Activated naive CD8-positive, alpha-beta T cell treated with anti-CD3 and anti-CD28 coated beads, Interleukin-2, amount 10 ng/mL, durations not matched to agents 7 days and 5 days (primary cell): ENCODE measurements at regions not wholly inside any gene's neighbourhood (a gene's known extent, or its start where the extent isn't known, plus 50 kb on each side); places are given as distances from the start of the nearest gene placed in this dataset.
"Not testable (repeated sequence)": the region's sequence is repeated elsewhere in the genome, so short reads cannot be mapped to it uniquely, and the experiment has no call there.

ENCODE experiments used
- ATAC-seq: fragments of 150-1000 bp; cut with Tn5 transposase; one replicate; pipeline ENCODE4 v1.10.0; 2021; ENCODE audit warnings: low read depth, moderate library complexity
- POLR2A ChIA-PET: fragments of 350-600 bp; sonication (Branson Sonifier 250); formaldehyde crosslinking; loops from one replicate; lab custom pipeline; 2021; ENCODE audit warnings: antibody characterized with exemption; lab: Charles Lee
- DNase-seq: peaks from one replicate; pipeline ENCODE4 v3.0.0; 2021
- H3K27ac Mint-ChIP-seq: one replicate; pipeline ENCODE4 v1.8.0; 2022; ENCODE audit warnings: mild to moderate bottlenecking, mixed read lengths
- H3K27me3 Mint-ChIP-seq: one replicate; pipeline ENCODE4 v1.8.0; 2022; ENCODE audit warnings: mild to moderate bottlenecking, moderate library complexity, mixed read lengths
- H3K36me3 Mint-ChIP-seq: one replicate; pipeline ENCODE4 v1.8.0; 2021; ENCODE audit warnings: mild to moderate bottlenecking, mixed read lengths
- H3K4me1 Mint-ChIP-seq: one replicate; pipeline ENCODE4 v1.8.0; 2021; ENCODE audit warnings: mixed read lengths
- H3K4me3 Mint-ChIP-seq: one replicate; pipeline ENCODE4 v1.8.0; 2022; ENCODE audit warnings: mild to moderate bottlenecking, moderate library complexity, mixed read lengths
- H3K9me3 Mint-ChIP-seq: one replicate; pipeline ENCODE4 v1.8.0; 2021; ENCODE audit warnings: mixed read lengths

GRCh38 chr16:26816885-26817571, 249.7 kb upstream of the C16orf82 start:
- ATAC-seq (peak; percentile 36), DNase-seq (no peak)
- no peaks in the 10 kb centered on the region for H3K9me3 Mint-ChIP-seq
- no peaks in the 10 kb centered on the region for H3K36me3 Mint-ChIP-seq
- H3K4me3 Mint-ChIP-seq: no peak overlapping the region
- peak overlapping the region; percentile 32 for H3K27ac Mint-ChIP-seq
- H3K27me3 Mint-ChIP-seq: no peaks in the 10 kb centered on the region
- POLR2A ChIA-PET: no interaction called here
- peaks cover 2% of the 10 kb centered on the region for H3K4me1 Mint-ChIP-seq

GRCh38 chr16:26818393-26818792, 248.3 kb upstream of the C16orf82 start:
- Mint-ChIP-seq H3K27me3 (no peaks in the 10 kb centered on the region), H3K9me3 (no peaks in the 10 kb centered on the region), H3K4me1 (peaks cover 2% of the 10 kb centered on the region), H3K4me3 (no peak overlapping the region), H3K27ac (no peak overlapping the region), H3K36me3 (no peaks in the 10 kb centered on the region)
- ATAC-seq: no peak
- POLR2A ChIA-PET: no interaction called here
- DNase-seq: no peak

GRCh38 chr16:26824469-26824868, 242.3 kb upstream of the C16orf82 start:
- no peak for ATAC-seq
- POLR2A ChIA-PET: no interaction called here
- H3K9me3 Mint-ChIP-seq: no peaks in the 10 kb centered on the region
- no peaks in the 10 kb centered on the region for H3K36me3 Mint-ChIP-seq
- H3K4me3 Mint-ChIP-seq: no peak overlapping the region
- H3K27me3 Mint-ChIP-seq: peaks cover 2% of the 10 kb centered on the region
- DNase-seq: no peak
- H3K4me1 Mint-ChIP-seq: no peaks in the 10 kb centered on the region
- no peak overlapping the region for H3K27ac Mint-ChIP-seq

GRCh38 chr16:26826500-26826899, 240.2 kb upstream of the C16orf82 start:
- Mint-ChIP-seq H3K4me1 (no peaks in the 10 kb centered on the region), H3K4me3 (no peak overlapping the region), H3K27me3 (peaks cover 5% of the 10 kb centered on the region), H3K27ac (no peak overlapping the region), H3K36me3 (no peaks in the 10 kb centered on the region), H3K9me3 (no peaks in the 10 kb centered on the region)
- POLR2A ChIA-PET: no interaction called here
- DNase-seq (no peak), ATAC-seq (no peak)

- DNase-seq (no peak), ATAC-seq (no peak)
- no peaks in the 10 kb centered on the region for H3K9me3 Mint-ChIP-seq
- H3K4me1 Mint-ChIP-seq: no peaks in the 10 kb centered on the region
- no peak overlapping the region for H3K4me3 Mint-ChIP-seq
- no peaks in the 10 kb centered on the region for H3K36me3 Mint-ChIP-seq
- POLR2A ChIA-PET: no interaction called here
- peaks cover 6% of the 10 kb centered on the region for H3K27me3 Mint-ChIP-seq
- H3K27ac Mint-ChIP-seq: no peak overlapping the region
These were observed 239.3 kb upstream of the C16orf82 start for GRCh38 chr16:26827386-26827785.

- Mint-ChIP-seq H3K27me3 (peaks cover 16% of the 10 kb centered on the region), H3K4me3 (no peak overlapping the region), H3K9me3 (no peaks in the 10 kb centered on the region), H3K4me1 (no peaks in the 10 kb centered on the region), H3K27ac (no peak overlapping the region), H3K36me3 (no peaks in the 10 kb centered on the region)
- POLR2A ChIA-PET: no interaction called here
- no peak for DNase-seq
- no peak for ATAC-seq
These were observed 236.1 kb upstream of the C16orf82 start for GRCh38 chr16:26830428-26831127.

GRCh38 chr16:26836114-26836513, 230.6 kb upstream of the C16orf82 start:
- POLR2A ChIA-PET, H3K27ac Mint-ChIP-seq: not testable (repeated sequence)
- peaks cover 19% of the 10 kb centered on the region for H3K27me3 Mint-ChIP-seq

GRCh38 chr16:26838931-26839330, 227.8 kb upstream of the C16orf82 start:
- Mint-ChIP-seq H3K27ac (no peak overlapping the region), H3K4me3 (no peak overlapping the region), H3K4me1 (no peaks in the 10 kb centered on the region), H3K9me3 (no peaks in the 10 kb centered on the region), H3K27me3 (peaks cover 11% of the 10 kb centered on the region), H3K36me3 (no peaks in the 10 kb centered on the region)
- ATAC-seq: no peak
- no peak for DNase-seq
- POLR2A ChIA-PET: no interaction called here

More at GRCh38 chr16:26836114-26836513, 230.6 kb upstream of the C16orf82 start:
- H3K36me3 Mint-ChIP-seq, DNase-seq, H3K4me3 Mint-ChIP-seq, H3K9me3 Mint-ChIP-seq, ATAC-seq, H3K4me1 Mint-ChIP-seq: not testable (repeated sequence)

- no peak for ATAC-seq
These were observed 226.0 kb upstream of the C16orf82 start for GRCh38 chr16:26840691-26841090.

GRCh38 chr16:26856271-26856670, 210.5 kb upstream of the C16orf82 start:
- DNase-seq (no peak), ATAC-seq (no peak)
- no peak overlapping the region for H3K4me3 Mint-ChIP-seq
- no peaks in the 10 kb centered on the region for H3K4me1 Mint-ChIP-seq
- no peaks in the 10 kb centered on the region for H3K36me3 Mint-ChIP-seq
- POLR2A ChIA-PET: no interaction called here
- H3K27ac Mint-ChIP-seq: no peak overlapping the region
- H3K27me3 Mint-ChIP-seq: no peaks in the 10 kb centered on the region
- peaks cover 14% of the 10 kb centered on the region for H3K9me3 Mint-ChIP-seq

More at GRCh38 chr16:26840691-26841090, 226.0 kb upstream of the C16orf82 start:
- Mint-ChIP-seq H3K9me3 (no peaks in the 10 kb centered on the region), H3K4me1 (no peaks in the 10 kb centered on the region), H3K36me3 (no peaks in the 10 kb centered on the region), H3K27ac (no peak overlapping the region), H3K4me3 (no peak overlapping the region), H3K27me3 (peaks cover 10% of the 10 kb centered on the region)
- no peak for DNase-seq
- POLR2A ChIA-PET: no interaction called here

- no peak for ATAC-seq
- H3K4me3 Mint-ChIP-seq: no peak overlapping the region
These were observed 209.9 kb upstream of the C16orf82 start for GRCh38 chr16:26856791-26857190.

GRCh38 chr16:26857371-26857770, 209.4 kb upstream of the C16orf82 start:
- no peaks in the 10 kb centered on the region for H3K27me3 Mint-ChIP-seq
- H3K36me3 Mint-ChIP-seq: no peaks in the 10 kb centered on the region
- no peaks in the 10 kb centered on the region for H3K4me1 Mint-ChIP-seq
- peaks cover 19% of the 10 kb centered on the region for H3K9me3 Mint-ChIP-seq
- no peak overlapping the region for H3K27ac Mint-ChIP-seq
- no peak overlapping the region for H3K4me3 Mint-ChIP-seq
- ATAC-seq (no peak), DNase-seq (no peak)
- POLR2A ChIA-PET: no interaction called here

More at GRCh38 chr16:26856791-26857190, 209.9 kb upstream of the C16orf82 start:
- Mint-ChIP-seq H3K4me1 (no peaks in the 10 kb centered on the region), H3K9me3 (peaks cover 18% of the 10 kb centered on the region), H3K36me3 (no peaks in the 10 kb centered on the region), H3K27ac (no peak overlapping the region), H3K27me3 (no peaks in the 10 kb centered on the region)
- POLR2A ChIA-PET: no interaction called here
- DNase-seq: no peak

GRCh38 chr16:26860506-26860905, 206.2 kb upstream of the C16orf82 start:
- no peak overlapping the region for H3K27ac Mint-ChIP-seq
- DNase-seq (no peak), ATAC-seq (no peak)
- no peaks in the 10 kb centered on the region for H3K36me3 Mint-ChIP-seq
- peaks cover 18% of the 10 kb centered on the region for H3K9me3 Mint-ChIP-seq
- H3K4me3 Mint-ChIP-seq: no peak overlapping the region
- POLR2A ChIA-PET: no interaction called here
- no peaks in the 10 kb centered on the region for H3K4me1 Mint-ChIP-seq
- H3K27me3 Mint-ChIP-seq: no peaks in the 10 kb centered on the region

GRCh38 chr16:26863931-26864330, 202.8 kb upstream of the C16orf82 start:
- no peak overlapping the region for H3K27ac Mint-ChIP-seq
- H3K9me3 Mint-ChIP-seq: peaks cover 18% of the 10 kb centered on the region
- no peaks in the 10 kb centered on the region for H3K27me3 Mint-ChIP-seq
- POLR2A ChIA-PET: no interaction called here
- DNase-seq: no peak
- no peak for ATAC-seq
- no peaks in the 10 kb centered on the region for H3K36me3 Mint-ChIP-seq
- no peak overlapping the region for H3K4me3 Mint-ChIP-seq
- H3K4me1 Mint-ChIP-seq: no peaks in the 10 kb centered on the region
